NCI-H1694 treated with DMSO at 0.1 percent for 48 hours (cell line): ENCODE measurements at regions not wholly inside any gene's neighbourhood (a gene's known extent, or its start where the extent isn't known, plus 50 kb on each side); places are given as distances from the start of the nearest gene placed in this dataset.
"Not testable (repeated sequence)": the region's sequence is repeated elsewhere in the genome, so short reads cannot be mapped to it uniquely, and the experiment has no call there.

Source experiments
- DNase-seq: peaks from one replicate; lab custom pipeline; 2025; lab: John Stamatoyannopoulos, UW

DNA sequence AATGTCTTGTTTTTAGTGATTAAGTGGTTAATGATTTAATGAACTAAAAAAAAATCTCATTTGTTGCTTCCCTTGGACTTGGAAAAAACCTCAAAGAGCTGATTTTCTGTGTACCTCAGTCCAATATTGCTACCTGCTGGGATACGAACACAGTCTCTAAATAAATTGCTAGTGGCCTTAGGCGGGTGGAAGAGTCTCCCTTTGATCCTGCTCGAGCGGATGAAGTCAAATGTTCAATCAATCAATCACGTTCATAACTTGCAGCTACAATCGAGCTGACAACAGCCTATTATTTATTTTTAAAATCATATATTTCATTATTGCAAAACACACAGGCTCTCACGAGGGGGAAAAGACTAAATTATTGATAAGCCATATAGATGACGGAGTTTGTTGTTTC lies 57.3 kb upstream of the HABP2 start:
- DNase-seq: no peak

DNA sequence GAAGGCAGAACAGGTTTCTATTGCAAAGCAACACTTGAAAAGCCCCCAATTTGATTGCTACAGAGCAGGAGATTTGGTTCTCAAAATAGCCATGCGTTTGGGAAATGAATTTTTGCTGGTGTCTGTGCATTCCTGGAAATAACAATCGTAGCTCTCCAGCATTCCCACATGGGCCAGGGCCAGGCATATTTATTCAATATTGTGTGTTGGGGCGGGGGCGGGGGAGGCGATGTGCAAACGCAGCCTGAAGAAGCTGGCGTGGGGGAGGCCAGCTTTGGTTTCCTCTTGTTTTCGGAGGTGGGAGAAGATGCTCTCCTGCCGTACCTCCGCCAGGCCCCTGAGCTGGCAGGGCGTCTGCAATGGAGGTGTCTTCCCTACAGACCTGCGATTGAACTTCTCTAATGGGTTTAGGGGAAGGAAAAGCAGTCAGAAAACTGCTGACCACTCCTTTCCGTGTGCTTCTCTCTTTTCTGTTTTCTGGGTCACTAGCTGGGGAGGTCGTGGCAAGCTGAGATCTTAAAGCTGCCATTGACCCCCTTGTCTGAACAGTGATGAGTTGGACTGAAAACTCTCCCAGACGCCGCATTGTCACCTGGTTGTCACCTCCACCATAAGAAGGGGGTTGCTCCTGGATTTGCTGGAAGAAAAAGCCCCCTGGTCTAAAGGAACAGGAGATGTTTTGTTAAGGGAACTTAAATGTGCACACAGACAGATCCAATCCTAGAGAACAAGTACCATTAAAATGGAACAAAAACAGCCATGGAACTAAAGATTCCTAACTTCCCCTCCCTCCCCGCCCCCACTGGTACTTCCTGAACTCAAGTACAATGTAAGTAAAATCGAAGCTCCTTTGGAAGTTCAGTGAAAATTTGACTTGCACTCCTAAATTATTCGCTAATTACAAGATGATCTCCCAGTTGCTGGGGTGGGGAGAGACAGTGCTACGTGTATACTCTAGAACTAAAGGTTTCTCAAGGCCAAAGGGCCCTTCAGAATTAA lies 56.4 kb upstream of the HABP2 start:
- DNase-seq: no peak

DNA sequence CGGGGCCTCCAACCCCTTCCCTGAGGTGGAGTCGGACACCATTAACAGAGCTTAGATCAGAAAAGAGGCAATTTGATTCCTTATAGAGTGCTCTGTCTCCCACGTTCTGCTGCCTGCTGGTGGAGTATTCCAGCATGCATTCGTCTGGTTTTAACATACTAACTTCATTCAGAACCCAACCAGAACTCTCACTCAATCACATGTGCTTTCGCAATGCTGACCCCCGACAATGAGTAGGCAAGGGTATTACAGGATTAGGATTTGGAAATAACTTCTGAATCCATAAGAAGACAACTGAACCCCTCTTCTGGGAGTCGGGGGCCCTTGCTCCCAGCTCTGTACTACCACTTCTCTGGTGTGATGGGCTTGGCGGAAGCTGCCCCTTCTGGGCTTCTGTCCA lies 55.7 kb upstream of the HABP2 start:
- no peak for DNase-seq

DNA sequence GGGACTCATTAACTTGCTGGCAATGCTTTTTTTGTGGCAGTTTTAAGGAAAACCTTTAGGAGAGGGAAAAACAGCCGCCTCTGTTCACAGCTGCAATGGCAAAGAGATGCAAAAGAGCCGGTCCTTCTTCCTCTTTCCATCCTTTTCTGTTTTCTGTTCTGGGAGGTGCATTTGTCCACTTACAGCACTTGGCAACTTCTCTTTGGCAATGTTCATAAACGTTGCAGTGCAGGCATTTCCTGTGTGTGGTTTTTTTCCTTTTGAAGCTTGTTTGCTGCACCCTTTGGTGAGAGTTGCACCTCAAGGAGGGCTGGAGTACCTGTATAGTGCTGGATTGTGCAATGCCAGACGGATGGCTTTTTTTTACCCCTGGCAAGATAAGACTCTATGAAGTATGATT lies 53.9 kb upstream of the HABP2 start:
- DNase-seq: no peak

DNA sequence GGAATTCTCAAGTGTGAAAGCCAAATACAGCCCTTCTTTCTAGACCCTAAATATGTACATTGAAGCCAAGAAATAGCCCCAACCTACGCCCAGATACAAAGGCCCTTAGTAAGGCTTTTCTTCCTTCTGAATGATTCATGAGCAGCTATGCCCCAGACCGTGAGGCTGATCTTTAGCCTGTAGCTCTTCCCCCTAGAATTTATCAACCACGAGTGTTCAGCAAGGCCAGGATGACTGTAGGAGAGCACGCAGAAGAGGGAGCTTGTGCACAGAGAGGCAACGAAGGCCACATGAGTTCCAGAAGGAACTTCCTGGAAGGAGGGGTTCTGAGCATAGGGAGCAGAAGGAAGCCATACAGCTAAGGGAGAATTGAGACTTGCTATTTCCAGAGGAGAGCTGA lies 53.0 kb upstream of the HABP2 start:
- no peak for DNase-seq

DNA sequence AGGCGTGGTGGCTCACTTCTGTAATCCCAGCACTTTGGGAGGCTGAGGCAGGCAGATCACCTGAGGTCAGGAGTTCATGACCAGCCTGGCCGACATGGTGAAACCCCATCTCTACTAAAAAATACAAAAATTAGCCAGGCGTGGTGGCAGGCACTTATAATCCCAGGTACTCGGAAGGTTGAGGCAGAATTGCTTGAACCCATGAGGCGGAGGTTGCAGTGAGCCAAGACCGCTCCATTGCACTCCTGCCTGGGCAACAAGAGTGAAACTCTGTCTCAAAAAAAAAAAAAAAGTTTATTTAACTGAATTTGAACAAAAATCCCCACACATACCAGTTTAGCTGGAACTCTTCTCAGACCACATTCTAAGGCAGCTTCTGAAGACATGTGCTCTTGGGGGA lies 51.8 kb upstream of the HABP2 start:
- not testable (repeated sequence) for DNase-seq
